MM.1S (cell line): ENCODE measurements at regions not wholly inside any gene's neighbourhood (a gene's known extent, or its start where the extent isn't known, plus 50 kb on each side); places are given as distances from the start of the nearest gene placed in this dataset.

Experiments
- EZH2 ChIP-seq: fragments of 300-600 bp; sonication (generic); optimal IDR thresholded peaks from 2 replicates; pipeline ENCODE3; 2017; ENCODE audit warnings: low read depth, mild to moderate bottlenecking, antibody characterized with exemption, low read length, mixed read lengths
- TF ChIP-seq, protein P1 (sequence below): fragments of 300-600 bp; sonication (generic); IDR thresholded peaks from 2 replicates; pipeline ENCODE4 v1.5.1; 2016; ENCODE audit warnings: antibody characterized with exemption, low read length, mixed read lengths

DNA sequence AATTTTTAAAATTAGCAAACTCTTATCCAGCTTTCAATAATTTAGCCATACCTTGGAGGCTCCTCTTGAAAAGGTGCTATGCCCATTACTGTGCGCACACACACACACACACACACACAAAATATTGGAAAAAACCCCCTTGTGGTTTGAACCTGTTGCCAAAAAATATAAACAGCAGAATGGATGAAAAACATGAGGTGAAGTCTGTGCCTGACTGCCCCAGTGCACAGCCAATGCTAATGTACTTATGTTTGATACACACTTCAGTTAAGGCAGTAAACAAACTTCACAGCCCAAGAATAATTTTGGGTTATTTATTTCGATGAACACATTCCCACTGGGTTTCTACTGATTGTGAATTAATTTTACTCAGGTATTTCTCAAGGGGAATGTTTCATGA, 113.2 kb upstream of the SEM1 start:
- TF ChIP-seq, protein P1, sequence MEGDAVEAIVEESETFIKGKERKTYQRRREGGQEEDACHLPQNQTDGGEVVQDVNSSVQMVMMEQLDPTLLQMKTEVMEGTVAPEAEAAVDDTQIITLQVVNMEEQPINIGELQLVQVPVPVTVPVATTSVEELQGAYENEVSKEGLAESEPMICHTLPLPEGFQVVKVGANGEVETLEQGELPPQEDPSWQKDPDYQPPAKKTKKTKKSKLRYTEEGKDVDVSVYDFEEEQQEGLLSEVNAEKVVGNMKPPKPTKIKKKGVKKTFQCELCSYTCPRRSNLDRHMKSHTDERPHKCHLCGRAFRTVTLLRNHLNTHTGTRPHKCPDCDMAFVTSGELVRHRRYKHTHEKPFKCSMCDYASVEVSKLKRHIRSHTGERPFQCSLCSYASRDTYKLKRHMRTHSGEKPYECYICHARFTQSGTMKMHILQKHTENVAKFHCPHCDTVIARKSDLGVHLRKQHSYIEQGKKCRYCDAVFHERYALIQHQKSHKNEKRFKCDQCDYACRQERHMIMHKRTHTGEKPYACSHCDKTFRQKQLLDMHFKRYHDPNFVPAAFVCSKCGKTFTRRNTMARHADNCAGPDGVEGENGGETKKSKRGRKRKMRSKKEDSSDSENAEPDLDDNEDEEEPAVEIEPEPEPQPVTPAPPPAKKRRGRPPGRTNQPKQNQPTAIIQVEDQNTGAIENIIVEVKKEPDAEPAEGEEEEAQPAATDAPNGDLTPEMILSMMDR = no peak
- TF ChIP-seq EZH2 = no peak
